ENCODE measurements at regions not wholly inside any gene's neighbourhood (a gene's known extent, or its start where the extent isn't known, plus 50 kb on each side); places are given as distances from the start of the nearest gene placed in this dataset.
A peak's percentile ranks its signal among the peaks of the same experiment; 100 is the strongest.

- WGBS (ENCODE audit: low lambda C conversion rate, missing lambda C conversion rate) = 69% methylated on average over 4 of the region's 4 CpGs
- no peak overlapping the region for H3K4me2 ChIP-seq
- H4K20me1 ChIP-seq (ENCODE audit: insufficient read depth, poor library complexity, severe bottlenecking) = no peaks in the 10 kb centered on the region
- TF ChIP-seq EZH2phosphoT487 (IDR thresholded peaks at IDR 0.05; ENCODE audit: low read depth, severe bottlenecking, unreplicated experiment) (no peak), EZH2 (IDR thresholded peaks at IDR 0.05; ENCODE audit: borderline replicate concordance) (no peak), CTCF (IDR thresholded peaks at IDR 0.05; ENCODE audit: poor library complexity) (no peak)
- no peaks in the 10 kb centered on the region for H3K9me3 ChIP-seq (ENCODE audit: low read depth)
- no peaks in the 10 kb centered on the region for H3K4me1 ChIP-seq (ENCODE audit: insufficient read depth)
- no peak overlapping the region for H2AFZ ChIP-seq
- no peaks in the 10 kb centered on the region for H3K79me2 ChIP-seq
- H3K4me3 ChIP-seq = no peak overlapping the region
- H3K27ac ChIP-seq = no peak overlapping the region
- H3K9me2 ChIP-seq (replicated peaks; ENCODE audit: insufficient read depth) = no peaks in the 10 kb centered on the region
- DNase-seq (ENCODE audit: low spot score) = no peak
- no peaks in the 10 kb centered on the region for H3K36me3 ChIP-seq (replicated peaks; ENCODE audit: insufficient read depth, low read depth)
- H3K27me3 ChIP-seq = no peaks in the 10 kb centered on the region
Measured at GRCh38 chr9:106456581-106456980, 406.4 kb upstream of the ZNF462 start.

- Histone ChIP-seq H3K27ac (no peak overlapping the region), H2AFZ (no peak overlapping the region)
- WGBS (ENCODE audit: low lambda C conversion rate, missing lambda C conversion rate) = 46% methylated on average over 8 of the region's 8 CpGs
Measured at GRCh38 chr9:106467113-106467864, 395.7 kb upstream of the ZNF462 start.

GRCh38 chr9:106467865-106468164 is 395.2 kb upstream of the ZNF462 start:
- no peaks in the 10 kb centered on the region for H3K27me3 ChIP-seq
- H3K4me2 ChIP-seq = no peak overlapping the region
- DNase-seq (ENCODE audit: low spot score) = no peak
- no peaks in the 10 kb centered on the region for H3K79me2 ChIP-seq
- no peaks in the 10 kb centered on the region for H4K20me1 ChIP-seq (ENCODE audit: insufficient read depth, poor library complexity, severe bottlenecking)
- no peaks in the 10 kb centered on the region for H3K36me3 ChIP-seq (replicated peaks; ENCODE audit: insufficient read depth, low read depth)
- WGBS (ENCODE audit: low lambda C conversion rate, missing lambda C conversion rate) = 59% methylated on average over 1 of the region's 1 CpG
- no peaks in the 10 kb centered on the region for H3K9me3 ChIP-seq (ENCODE audit: low read depth)
- H3K9me2 ChIP-seq (replicated peaks; ENCODE audit: insufficient read depth) = no peaks in the 10 kb centered on the region
- no peak overlapping the region for H3K27ac ChIP-seq
- H3K4me3 ChIP-seq = no peak overlapping the region
- TF ChIP-seq EZH2phosphoT487 (IDR thresholded peaks at IDR 0.05; ENCODE audit: low read depth, severe bottlenecking, unreplicated experiment) (no peak), EZH2 (IDR thresholded peaks at IDR 0.05; ENCODE audit: borderline replicate concordance) (no peak), CTCF (IDR thresholded peaks at IDR 0.05; ENCODE audit: poor library complexity) (no peak)
- peaks cover 9% of the 10 kb centered on the region for H3K4me1 ChIP-seq (ENCODE audit: insufficient read depth)
- no peak overlapping the region for H2AFZ ChIP-seq

More at GRCh38 chr9:106467113-106467864, 395.7 kb upstream of the ZNF462 start:
- Histone ChIP-seq H3K4me3 (no peak overlapping the region), H3K4me1 (ENCODE audit: insufficient read depth) (peaks cover 9% of the 10 kb centered on the region), H3K79me2 (no peaks in the 10 kb centered on the region), H3K4me2 (no peak overlapping the region), H3K36me3 (replicated peaks; ENCODE audit: insufficient read depth, low read depth) (no peaks in the 10 kb centered on the region), H3K9me3 (ENCODE audit: low read depth) (no peaks in the 10 kb centered on the region), H4K20me1 (ENCODE audit: insufficient read depth, poor library complexity, severe bottlenecking) (no peaks in the 10 kb centered on the region), H3K9me2 (replicated peaks; ENCODE audit: insufficient read depth) (no peaks in the 10 kb centered on the region), H3K27me3 (no peaks in the 10 kb centered on the region)
- TF ChIP-seq EZH2 (IDR thresholded peaks at IDR 0.05; ENCODE audit: borderline replicate concordance) = no peak
- no peak for TF ChIP-seq EZH2phosphoT487 (IDR thresholded peaks at IDR 0.05; ENCODE audit: low read depth, severe bottlenecking, unreplicated experiment)
- TF ChIP-seq CTCF (IDR thresholded peaks at IDR 0.05; ENCODE audit: poor library complexity) = no peak
- DNase-seq (ENCODE audit: low spot score) = peak; percentile 20

Data from hepatocyte (in vitro differentiated cells).